Breast epithelium (tissue), 4 donors: ENCODE measurements at regions not wholly inside any gene's neighbourhood (a gene's known extent, or its start where the extent isn't known, plus 50 kb on each side); places are given as distances from the start of the nearest gene placed in this dataset.

Source experiments
- DNase-seq, 2 donors: peaks; one replicate each; pipeline ENCODE4 v3.0.0-alpha.2; 2019; ENCODE audit warnings: low spot score in 2 of 2
- H3K27ac ChIP-seq, 2 donors: fragments of 200-600 bp; sonication (generic) in 1 of 2; one replicate each; pipeline ENCODE4 v1.5.1; 2016 to 2019; ENCODE audit warnings: mild to moderate bottlenecking in 1 of 2
- H3K27me3 ChIP-seq, 2 donors: fragments of 200-600 bp; sonication (generic) in 1 of 2; one replicate each; pipeline versions ENCODE4 v1.5.1 to v1.6.0; 2017 to 2019; ENCODE audit warnings: control low read depth in 1 of 2, mild to moderate bottlenecking in 1 of 2
- H3K36me3 ChIP-seq: fragments of 200-600 bp; one replicate; pipeline ENCODE4 v1.5.1; 2019
- H3K4me1 ChIP-seq, 2 donors: fragments of 200-600 bp; sonication (generic); one replicate each; pipeline ENCODE4 v1.5.1; 2016 to 2019; ENCODE audit warnings: control low read depth in 1 of 2
- H3K4me3 ChIP-seq, 3 donors: fragments of 200-600 bp; sonication (generic); 1 replicate in 2 of 3; 2 replicates in 1 of 3; pipeline ENCODE4 v1.5.1; 2016 to 2019; ENCODE audit warnings: mild to moderate bottlenecking in 3 of 3, moderate library complexity in 2 of 3
- H3K9me3 ChIP-seq, 2 donors: fragments of 200-600 bp; sonication (generic) in 1 of 2; one replicate each; pipeline ENCODE4 v1.5.1; 2016 to 2019; ENCODE audit warnings: control low read depth in 1 of 2
- CTCF ChIP-seq, 3 donors: fragments of 450-650 bp; IDR thresholded peaks; one replicate each; pipeline ENCODE4 v1.5.1; 2016 to 2017; ENCODE audit warnings: antibody characterized with exemption in 3 of 3, mild to moderate bottlenecking in 3 of 3, moderate library complexity in 3 of 3
- POLR2A ChIP-seq: fragments of 450-650 bp; IDR thresholded peaks from one replicate; pipeline ENCODE4 v1.6.1; 2016; ENCODE audit warnings: antibody characterized with exemption, mild to moderate bottlenecking, moderate library complexity
- POLR2AphosphoS5 ChIP-seq, 3 donors: sonication (generic); formaldehyde crosslinking; IDR thresholded peaks; one replicate each; pipeline ENCODE4 v1.6.1; 2017; ENCODE audit warnings: antibody characterized with exemption in 3 of 3
- intact Hi-C: fragments of 100-400 bp; cut with DNase I; formaldehyde crosslinking; loops from one replicate; pipeline ENCODE4 v1.15.1; 2023; ENCODE audit warnings: low total_unique reads

- TF ChIP-seq CTCF (IDR thresholded peaks at IDR 0.05) = no peak
- TF ChIP-seq POLR2AphosphoS5 (IDR thresholded peaks at IDR 0.05) = no peak
- no peak for TF ChIP-seq POLR2A
- no peak for DNase-seq
- H3K27ac ChIP-seq = no peak overlapping the region
- no peaks in the 10 kb centered on the region for H3K9me3 ChIP-seq
- intact Hi-C loops = no loop called here
- H3K36me3 ChIP-seq = no peaks in the 10 kb centered on the region
- no peaks in the 10 kb centered on the region for H3K4me1 ChIP-seq
- no peaks in the 10 kb centered on the region for H3K27me3 ChIP-seq
- H3K4me3 ChIP-seq = no peak overlapping the region
These were observed 183.1 kb downstream of the ALG10 start for GRCh38 chr12:34205401-34205800.

- no peaks in the 10 kb centered on the region for H3K27me3 ChIP-seq
- no peak overlapping the region for H3K27ac ChIP-seq
- H3K9me3 ChIP-seq = no peaks in the 10 kb centered on the region
- H3K4me1 ChIP-seq = no peaks in the 10 kb centered on the region
- H3K36me3 ChIP-seq = no peaks in the 10 kb centered on the region
- intact Hi-C loops = no loop called here
- DNase-seq = no peak
- H3K4me3 ChIP-seq = no peak overlapping the region
- TF ChIP-seq CTCF (IDR thresholded peaks at IDR 0.05) = no peak
- no peak for TF ChIP-seq POLR2A
- TF ChIP-seq POLR2AphosphoS5 (IDR thresholded peaks at IDR 0.05) = no peak
These were observed 183.9 kb downstream of the ALG10 start for GRCh38 chr12:34206061-34206785.

- TF ChIP-seq POLR2AphosphoS5 (IDR thresholded peaks at IDR 0.05) = no peak
- no peak for TF ChIP-seq CTCF (IDR thresholded peaks at IDR 0.05)
- TF ChIP-seq POLR2A = no peak
- H3K4me1 ChIP-seq = no peaks in the 10 kb centered on the region
- no peak overlapping the region for H3K27ac ChIP-seq
- intact Hi-C loops = no loop called here
- DNase-seq = no peak
- H3K9me3 ChIP-seq = no peaks in the 10 kb centered on the region
- no peaks in the 10 kb centered on the region for H3K36me3 ChIP-seq
- no peaks in the 10 kb centered on the region for H3K27me3 ChIP-seq
- H3K4me3 ChIP-seq = no peak overlapping the region
These were observed 185.6 kb downstream of the ALG10 start for GRCh38 chr12:34207858-34208257.

- no peaks in the 10 kb centered on the region for H3K36me3 ChIP-seq
- H3K9me3 ChIP-seq = no peaks in the 10 kb centered on the region
- no peak for TF ChIP-seq POLR2AphosphoS5 (IDR thresholded peaks at IDR 0.05)
- TF ChIP-seq POLR2A = no peak
- TF ChIP-seq CTCF (IDR thresholded peaks at IDR 0.05) = no peak
- H3K4me3 ChIP-seq = no peak overlapping the region
- no peaks in the 10 kb centered on the region for H3K4me1 ChIP-seq
- intact Hi-C loops = no loop called here
- no peaks in the 10 kb centered on the region for H3K27me3 ChIP-seq
- DNase-seq = no peak
- no peak overlapping the region for H3K27ac ChIP-seq
These were observed 186.3 kb downstream of the ALG10 start for GRCh38 chr12:34208331-34209258.

GRCh38 chr12:34209259-34209835 lies 187.1 kb downstream of the ALG10 start:
- Histone ChIP-seq H3K27ac (no peak overlapping the region), H3K4me3 (no peak overlapping the region), H3K36me3 (no peaks in the 10 kb centered on the region), H3K4me1 (no peaks in the 10 kb centered on the region), H3K9me3 (no peaks in the 10 kb centered on the region), H3K27me3 (no peaks in the 10 kb centered on the region)
- intact Hi-C loops = no loop called here
- no peak for TF ChIP-seq POLR2AphosphoS5 (IDR thresholded peaks at IDR 0.05)
- DNase-seq = no peak
